Epithelial cell of prostate (primary cell): ENCODE measurements at regions not wholly inside any gene's neighbourhood (a gene's known extent, or its start where the extent isn't known, plus 50 kb on each side); places are given as distances from the start of the nearest gene placed in this dataset.
"Not testable (repeated sequence)": the region's sequence is repeated elsewhere in the genome, so short reads cannot be mapped to it uniquely, and the experiment has no call there.

ENCODE experiments used
- DNase-seq: peaks from one replicate; pipeline ENCODE4 v3.0.0-alpha.2; 2011; ENCODE audit warnings: low read depth, low spot score
- H3K27ac ChIP-seq: fragments of 450-650 bp; 2 replicates; pipeline ENCODE4 v1.5.1; 2017; ENCODE audit warnings: mild to moderate bottlenecking

DNA sequence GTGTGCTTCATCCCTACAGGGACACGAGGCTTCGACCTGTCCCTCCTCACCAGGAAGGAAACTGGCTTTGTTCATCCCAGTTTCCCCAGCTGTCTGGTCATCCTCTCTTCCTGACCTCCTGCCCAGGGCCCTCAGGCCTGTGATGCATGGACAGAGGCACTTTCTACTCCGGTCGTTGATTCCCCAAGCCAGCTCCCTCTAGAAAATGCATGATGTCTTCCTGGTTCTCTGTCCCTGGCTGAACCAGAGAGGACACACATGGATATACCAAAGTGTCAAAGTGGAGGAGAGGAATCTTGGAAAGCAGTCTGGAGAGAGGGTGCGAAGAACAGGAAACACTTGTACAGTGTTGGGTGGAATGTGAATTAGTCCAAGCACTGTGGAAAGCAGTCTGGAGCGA is 501.4 kb downstream of the TMEM121 start:
- not testable (repeated sequence) for DNase-seq, H3K27ac ChIP-seq

DNA sequence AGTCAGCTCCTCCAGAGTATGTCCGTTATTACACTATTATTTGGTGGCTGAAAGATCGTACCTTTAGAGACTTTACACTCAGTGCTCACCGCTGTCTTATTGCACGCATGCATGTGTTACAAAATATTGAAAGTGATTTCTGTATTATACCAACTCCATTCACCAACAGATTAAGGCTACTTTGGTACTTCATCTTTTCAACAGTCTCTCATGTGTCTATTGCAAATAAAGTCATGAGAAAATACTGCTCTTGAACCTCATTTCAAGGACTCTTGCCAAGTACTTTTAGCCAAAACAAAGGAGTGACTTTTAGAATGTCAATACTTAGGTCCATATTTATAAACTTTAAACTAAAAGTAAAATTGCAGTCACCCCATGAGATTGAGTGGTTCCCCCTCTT is 503.6 kb downstream of the TMEM121 start:
- no peak for DNase-seq
- H3K27ac ChIP-seq, result no peak overlapping the region

DNA sequence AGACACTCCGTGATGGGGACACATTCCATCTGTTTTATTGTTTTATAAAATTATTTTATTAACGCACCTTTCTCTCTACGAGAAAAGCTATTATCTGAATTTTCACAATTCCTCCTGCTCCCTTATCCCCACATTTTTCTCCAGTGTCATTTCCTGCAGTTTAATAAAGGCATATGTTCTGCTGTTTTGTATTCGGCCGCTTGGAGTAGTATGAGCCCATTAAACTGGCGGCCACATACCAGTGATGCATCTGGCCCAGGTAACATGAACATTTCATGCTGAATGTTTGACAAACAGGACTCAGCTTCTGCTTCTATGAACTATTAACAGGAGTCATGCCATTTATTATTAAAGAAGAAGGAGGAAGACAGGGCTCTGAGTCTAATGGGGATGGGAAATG is 511.0 kb downstream of the TMEM121 start:
- H3K27ac ChIP-seq, result no peak overlapping the region
- no peak for DNase-seq

DNA sequence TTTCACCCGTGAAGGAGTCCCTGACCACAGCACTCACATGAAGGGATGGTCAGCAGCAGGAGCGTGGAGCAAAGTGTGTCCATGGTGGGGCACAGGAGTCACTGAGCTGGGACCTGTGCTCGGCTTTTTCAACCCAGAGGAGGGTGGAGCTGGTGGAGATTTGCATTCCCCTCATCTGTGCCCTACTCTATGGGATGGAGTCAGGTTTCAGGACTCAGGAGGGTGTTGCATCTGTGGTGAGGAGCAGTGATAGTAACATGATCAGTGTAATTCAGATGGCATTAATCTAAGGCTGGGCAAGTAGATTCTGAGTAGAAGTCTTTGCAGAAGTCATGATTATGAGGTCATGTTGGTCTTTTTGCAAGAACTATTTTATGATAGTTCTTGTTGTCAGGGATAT is 511.9 kb downstream of the TMEM121 start:
- DNase-seq, result no peak
- H3K27ac ChIP-seq, result no peak overlapping the region

DNA sequence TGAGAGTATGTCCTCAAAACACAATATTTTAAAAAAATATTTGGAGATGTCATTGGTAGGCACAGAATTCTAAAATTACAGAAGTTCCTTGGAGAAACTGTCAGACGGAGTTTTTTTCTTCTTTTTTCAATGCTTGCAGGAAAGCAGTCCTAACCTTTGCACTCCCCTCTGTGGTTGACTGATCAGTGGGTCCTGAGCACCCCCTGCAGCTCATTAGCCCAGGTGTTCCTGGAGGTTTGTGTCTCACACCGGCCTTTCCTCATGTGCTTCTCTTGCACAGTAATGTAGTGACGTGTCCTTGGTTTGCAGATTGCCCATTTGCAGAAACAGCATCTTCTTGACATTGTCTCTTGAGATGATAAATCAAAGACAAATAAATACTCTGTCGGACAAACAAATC is 513.0 kb downstream of the TMEM121 start:
- DNase-seq, result no peak

DNA sequence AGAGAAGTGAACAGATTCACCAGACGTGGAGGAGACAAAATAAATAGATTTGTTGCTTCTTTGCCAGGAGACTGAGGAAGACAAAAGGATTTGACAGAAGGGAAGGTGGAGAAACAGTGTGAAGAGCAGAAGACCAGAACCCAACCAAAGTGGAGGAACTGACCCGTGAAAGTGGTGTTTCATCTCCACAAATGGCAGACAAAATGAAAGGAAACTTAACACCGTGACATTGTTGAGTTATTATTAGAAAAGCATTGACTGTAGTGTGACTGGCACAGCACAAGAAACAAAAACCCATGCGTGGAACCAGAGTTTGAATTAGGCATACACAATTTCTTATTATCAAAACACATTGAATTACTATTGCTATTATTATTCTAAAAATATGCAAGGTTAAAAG is 518.1 kb downstream of the TMEM121 start:
- no peak overlapping the region for H3K27ac ChIP-seq
- no peak for DNase-seq

More for the DNA sequence above, 513.0 kb downstream of the TMEM121 start:
- no peak overlapping the region for H3K27ac ChIP-seq

DNA sequence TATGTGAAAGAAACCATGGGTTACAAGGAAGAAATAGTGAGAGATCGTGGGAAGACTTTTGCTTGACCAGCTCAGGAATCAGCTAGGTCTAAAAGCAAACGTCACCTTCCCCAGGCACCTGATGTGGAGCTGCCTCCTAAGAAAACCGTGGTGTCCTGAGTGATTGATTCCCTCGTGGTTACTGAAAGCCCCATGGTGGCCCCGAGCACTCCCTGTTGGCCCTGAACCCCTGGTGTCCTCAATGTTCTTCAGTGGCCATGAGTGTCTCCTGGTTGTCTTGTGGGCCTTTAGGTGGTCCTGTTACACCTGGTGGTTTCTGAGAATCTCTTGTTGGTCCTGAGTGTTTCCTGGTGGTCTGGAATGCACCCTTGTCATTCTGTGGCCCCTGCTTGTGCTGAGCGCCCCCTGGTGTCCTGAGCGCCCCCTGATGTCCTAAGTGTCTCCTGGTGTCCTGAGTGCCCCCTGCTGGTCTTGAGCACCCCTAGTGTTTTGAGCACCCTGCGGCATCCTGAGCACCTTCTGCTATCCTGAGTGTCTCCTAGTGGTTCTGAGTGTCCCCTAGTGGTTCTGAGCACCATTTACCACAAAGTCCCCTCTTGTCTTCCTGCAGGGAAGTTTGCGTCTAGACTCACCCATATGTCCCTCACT is 518.7 kb downstream of the TMEM121 start:
- no peak for DNase-seq
- H3K27ac ChIP-seq, result no peak overlapping the region

DNA sequence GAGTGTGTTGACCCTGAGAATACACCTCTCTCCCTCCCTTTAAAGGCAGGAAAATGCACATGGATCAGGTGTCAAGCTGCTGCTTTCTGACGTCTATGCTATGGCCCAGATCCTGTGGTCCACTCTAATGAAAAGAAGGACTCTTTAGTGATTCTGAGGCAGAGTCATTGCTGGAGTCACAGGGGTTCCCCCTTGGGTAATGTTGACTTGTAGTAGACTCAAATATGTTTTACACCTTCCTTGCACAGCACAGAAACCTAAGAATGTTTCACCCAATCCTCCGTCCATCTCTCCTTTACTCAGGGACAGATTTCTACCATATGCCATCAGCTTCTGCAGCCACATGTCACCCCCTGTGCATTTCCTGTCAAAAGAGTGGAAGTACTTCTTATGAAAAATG is 525.4 kb downstream of the TMEM121 start:
- H3K27ac ChIP-seq, result no peak overlapping the region
- no peak for DNase-seq

DNA sequence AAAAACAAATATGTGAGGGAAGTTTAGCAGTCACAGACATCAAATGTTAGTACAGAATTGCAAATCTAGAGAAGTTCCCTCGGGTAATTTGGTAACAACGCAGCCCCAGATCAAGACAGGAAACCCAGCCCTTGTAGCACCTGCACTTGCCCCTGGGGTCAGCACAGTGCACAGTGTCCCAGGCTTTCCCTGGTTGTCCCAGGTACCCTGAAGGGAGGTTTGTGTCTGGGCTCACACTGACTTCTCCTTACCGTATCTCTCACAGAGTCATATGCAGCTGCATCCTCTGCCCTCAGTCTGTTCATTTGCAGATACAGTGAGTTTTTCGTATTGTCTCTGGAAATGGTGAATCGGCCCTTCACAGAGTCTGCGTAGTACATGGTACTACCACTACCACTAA is 528.9 kb downstream of the TMEM121 start:
- no peak overlapping the region for H3K27ac ChIP-seq

DNA sequence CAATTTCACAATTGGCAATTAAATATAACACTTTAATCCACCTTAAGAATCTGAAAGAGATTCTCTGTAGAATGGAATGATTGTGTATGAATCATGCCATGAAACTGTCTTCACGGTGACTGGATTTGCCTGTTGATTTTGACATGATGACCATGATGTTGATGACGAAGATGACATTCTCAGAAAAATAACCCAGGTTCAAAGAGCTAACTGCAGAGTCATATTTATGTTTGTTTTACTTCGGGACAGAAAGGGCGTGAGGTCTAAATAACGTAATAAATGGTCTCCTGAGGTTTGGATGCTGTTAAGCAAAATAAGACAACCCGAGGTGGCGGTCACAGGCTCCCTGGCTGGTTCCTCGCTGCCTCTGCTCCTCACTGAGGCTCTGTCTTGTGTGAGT is 532.0 kb downstream of the TMEM121 start:
- H3K27ac ChIP-seq, result no peak overlapping the region
- DNase-seq, result no peak

More for the DNA sequence above, 528.9 kb downstream of the TMEM121 start:
- no peak for DNase-seq

DNA sequence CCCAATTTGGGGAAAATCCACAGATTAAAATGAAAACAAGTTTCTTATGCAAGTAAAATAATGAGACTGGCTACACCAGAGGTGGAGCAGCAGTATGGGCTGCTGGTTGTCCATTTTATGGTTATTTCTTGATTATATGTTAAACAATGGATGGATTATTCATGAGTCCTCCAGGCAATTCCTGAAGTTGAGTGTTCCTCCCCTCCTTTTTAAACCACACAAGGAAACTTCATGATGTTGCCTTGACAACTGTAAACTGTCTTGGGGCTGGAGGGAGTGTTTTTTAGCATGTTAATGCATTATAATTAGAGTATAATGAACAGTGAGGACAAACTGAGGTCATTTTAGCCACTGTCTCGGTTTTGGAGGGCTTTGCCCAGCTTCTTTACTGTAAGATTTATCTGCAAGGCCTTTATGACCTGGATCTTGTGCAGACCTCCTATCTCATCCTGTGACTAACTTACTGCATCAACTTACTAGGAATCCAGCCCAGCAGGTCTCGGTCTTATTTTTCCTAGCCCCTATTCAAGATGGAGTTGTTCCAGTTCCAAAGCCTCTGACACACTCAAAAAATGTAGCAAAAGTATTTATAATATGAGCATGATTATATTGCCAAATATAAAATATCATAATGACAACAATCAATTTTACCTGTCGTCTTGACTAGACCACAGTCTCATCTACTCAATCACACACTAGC is 534.0 kb downstream of the TMEM121 start:
- DNase-seq, result no peak

DNA sequence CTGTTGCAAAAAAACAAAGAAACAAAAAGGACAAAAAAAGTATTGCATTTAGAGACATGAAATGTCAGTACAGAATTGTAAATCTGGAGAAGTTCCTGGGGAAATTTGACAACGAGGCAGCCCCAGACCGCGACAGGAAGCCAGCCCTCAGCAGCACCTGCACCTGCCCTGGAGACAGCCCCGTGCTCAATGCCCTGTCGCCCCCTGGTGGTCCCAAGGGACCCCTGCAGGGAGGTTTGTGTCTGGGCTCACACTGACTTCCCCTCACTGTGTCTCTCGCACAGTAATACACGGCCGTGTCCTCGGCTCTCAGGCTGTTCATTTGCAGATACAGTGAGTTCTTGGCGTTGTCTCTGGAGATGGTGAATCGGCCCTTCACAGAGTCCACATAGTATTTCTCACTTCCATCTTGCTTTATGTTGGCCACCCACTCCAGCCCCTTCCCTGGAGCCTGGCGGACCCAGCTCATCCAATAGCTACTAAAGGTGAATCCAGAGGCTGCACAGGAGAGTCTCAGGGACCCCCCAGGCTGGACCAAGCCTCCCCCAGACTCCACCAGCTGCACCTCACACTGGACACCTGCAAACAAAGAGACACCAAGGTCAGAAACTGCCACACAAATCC is 535.6 kb downstream of the TMEM121 start:
- H3K27ac ChIP-seq, DNase-seq: not testable (repeated sequence)

More for the DNA sequence above, 534.0 kb downstream of the TMEM121 start:
- H3K27ac ChIP-seq, result no peak overlapping the region

DNA sequence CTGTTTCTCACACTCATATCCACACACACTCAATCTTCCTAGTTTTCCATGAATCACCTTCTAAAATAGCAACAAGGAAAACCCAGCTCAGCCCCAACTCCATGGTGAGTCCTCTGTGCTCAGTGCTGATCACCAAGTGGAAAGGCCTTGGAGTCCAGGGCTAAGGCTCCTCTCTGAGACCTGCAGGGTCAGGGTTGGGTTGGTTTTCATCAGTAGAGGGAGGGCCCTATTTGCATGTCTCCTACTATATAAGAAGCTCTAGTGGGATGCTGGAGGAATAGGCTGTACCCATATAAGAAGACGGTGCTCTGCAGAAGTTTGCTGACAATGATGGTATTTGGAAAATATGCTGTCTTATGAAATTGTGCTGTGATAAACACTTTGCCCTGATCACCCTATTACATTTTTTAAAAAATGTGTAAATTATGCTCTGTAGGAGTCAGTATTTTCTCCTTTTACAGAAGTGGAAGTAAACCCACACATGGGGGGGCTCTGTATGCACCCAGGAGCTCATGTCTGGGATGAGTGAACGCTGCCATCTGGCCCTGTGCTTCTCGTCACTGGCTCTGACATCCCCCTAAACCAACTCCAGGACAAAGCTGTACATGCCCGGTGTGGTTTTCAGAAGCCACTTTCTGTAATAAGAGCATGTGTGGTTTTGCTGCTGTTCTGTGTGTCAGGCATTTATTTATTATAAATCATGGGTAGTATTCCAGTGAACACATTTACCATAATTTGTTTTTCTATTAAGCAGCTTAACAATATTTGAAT is 536.3 kb downstream of the TMEM121 start:
- DNase-seq, result no peak
- H3K27ac ChIP-seq, result no peak overlapping the region

DNA sequence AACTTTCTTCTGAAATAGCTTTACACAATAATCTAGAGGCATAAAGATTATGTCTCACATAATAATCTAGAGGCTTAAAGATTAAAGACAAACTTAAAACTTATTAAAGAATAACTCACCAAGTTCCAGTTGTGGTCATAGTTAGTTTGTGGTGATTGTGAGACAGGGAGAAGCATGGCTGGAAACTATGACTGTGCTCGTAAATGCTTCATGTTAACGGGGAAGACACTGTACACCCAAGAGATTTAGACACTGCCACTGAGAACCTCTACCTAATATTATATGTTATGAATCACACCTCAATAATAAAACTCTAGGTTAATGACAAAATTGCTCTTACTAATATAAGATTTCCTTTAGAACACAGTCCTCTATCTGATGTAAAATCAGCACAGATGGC is 541.6 kb downstream of the TMEM121 start:
- H3K27ac ChIP-seq, result no peak overlapping the region
- no peak for DNase-seq

DNA sequence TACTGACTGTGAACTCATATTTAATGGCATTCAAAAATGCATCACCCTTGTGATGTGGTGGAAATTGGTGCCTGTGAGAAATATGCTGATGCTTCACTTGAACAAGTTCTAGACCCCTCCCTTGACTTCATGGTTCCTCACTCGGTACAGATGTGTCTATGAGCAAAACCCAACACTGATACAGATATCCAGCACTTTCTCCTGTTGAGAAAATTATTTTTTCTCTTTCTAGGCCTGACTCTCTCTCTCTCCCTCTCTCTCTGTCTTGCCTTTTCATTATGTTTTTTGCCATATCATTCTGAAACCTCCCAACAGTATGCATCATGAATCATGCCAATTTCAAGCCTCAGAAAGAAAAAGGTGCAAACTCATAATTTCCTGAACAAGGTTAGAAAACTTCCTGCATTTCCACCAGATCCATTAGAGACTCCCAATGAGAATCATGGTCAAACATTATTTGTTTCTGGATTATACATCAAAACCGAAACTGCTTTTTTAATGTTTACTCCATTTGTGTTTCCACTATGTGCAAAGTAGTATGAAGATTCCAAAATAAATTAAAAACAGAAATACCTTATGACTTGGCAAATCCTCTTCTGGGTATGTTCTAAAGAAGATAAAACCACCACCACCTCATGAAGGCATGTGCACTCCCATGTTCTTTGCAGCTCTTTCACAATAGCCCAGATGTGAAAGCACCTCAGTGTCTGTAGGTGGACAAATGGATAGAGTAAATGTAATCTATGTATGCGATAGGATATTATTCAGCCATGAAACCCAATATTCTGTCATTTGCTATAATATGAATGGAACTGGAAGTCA is 543.6 kb downstream of the TMEM121 start:
- no peak overlapping the region for H3K27ac ChIP-seq
- no peak for DNase-seq

DNA sequence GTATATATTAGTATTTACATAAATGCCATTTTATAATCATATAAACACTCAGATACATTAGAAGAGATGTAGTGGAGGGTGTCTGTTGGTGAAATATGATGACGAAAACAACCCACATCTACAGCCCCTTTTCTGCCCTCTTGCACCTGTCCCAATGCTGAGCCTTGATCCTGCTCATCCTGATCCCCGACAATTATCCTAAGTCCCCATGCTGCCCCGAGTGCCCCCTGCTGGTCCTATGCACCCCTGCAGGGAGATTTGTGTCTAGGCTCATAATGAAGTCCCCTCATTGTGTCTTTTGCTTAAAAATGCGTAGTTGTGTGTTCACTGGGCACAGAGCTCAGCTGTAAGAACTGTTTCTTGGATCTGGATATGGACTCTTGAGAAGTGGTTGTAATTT is 554.5 kb downstream of the TMEM121 start:
- DNase-seq, result no peak
- H3K27ac ChIP-seq, result no peak overlapping the region

DNA sequence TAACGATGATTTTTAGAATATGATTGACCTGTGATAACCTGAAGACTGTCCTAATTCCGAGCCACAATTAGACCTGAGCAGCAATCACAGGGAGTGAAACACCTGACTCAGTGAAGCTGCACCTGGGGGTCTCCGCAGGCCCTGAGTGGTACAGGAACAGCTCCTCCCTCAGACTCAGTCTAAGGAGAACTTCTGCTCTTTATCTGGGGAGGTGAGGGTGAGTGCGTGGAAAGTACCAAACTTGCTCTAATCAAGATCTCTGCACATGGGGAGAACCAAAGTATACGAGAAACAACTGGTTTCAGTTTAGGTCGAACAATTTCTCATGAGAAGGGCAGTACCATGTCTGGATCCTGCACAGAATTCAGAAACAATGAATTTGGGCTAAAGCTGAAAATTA is 555.3 kb downstream of the TMEM121 start:
- not testable (repeated sequence) for H3K27ac ChIP-seq

DNA sequence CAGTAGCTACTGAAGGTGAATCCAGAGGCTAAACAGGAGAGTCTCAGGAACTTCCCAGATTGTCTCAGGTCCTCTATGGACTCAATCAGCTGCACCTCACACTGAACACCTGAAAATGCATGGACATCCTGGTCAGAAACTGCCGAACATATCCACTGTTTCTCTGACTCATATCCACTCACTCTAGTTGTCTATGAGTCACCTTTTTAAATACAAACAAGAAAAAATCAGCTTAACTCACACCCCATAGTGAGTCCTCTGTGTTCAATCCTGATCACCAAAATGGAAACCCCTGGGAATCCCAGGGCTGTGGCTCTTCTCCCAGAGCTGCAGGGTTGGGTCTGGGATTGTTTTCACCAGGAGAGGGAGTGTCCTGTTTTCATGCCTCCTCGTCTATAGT is 556.7 kb downstream of the TMEM121 start:
- H3K27ac ChIP-seq, result no peak overlapping the region
- DNase-seq, result no peak

More for the DNA sequence above, 555.3 kb downstream of the TMEM121 start:
- DNase-seq, result not testable (repeated sequence)

DNA sequence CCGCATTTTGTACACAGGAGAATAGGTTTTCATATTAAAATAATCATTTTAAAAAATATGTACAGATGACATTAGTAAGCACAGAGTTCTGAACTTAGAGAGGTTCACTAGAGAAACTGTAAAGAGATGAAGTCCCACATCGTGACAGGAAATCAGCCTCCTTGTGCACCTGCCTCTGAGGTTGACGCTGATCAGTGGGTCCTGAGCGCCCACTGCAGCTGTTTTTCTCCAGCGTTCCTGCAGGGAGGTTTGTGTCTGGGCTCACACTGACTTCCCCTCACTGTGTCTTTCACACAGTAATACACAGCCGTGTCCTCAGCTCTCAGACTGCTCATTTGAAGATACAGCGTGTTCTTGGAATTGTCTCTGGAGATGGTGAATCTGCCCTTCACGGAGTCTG is 561.5 kb downstream of the TMEM121 start:
- no peak for DNase-seq
- H3K27ac ChIP-seq, result no peak overlapping the region

DNA sequence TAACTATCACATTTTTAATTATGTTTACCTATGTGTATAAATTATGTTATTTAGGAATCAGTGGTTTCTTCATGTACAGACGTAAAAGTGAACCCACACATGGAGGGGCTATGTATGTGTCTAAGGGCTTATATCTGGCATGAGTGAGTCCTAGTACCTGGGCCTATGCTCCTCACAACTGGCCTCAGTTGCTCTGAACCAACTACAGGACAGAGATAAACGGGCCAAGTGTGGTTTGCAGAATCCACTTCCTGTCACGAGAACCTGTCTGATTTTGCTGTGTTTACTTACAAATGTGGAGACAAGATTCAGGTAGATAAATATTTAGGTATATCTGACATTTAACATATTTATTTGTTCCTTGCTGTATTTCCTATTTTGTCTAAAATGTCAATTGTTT is 562.5 kb downstream of the TMEM121 start:
- DNase-seq, H3K27ac ChIP-seq: not testable (repeated sequence)
